OCI-LY7 (cell line): ENCODE measurements at regions not wholly inside any gene's neighbourhood (a gene's known extent, or its start where the extent isn't known, plus 50 kb on each side); places are given as distances from the start of the nearest gene placed in this dataset.

Experiments used
- BruUV-seq: library from RNA; stranded (reverse); fragments of 400-500 nt; replicated peaks from 2 replicates; lab custom pipeline; 2021; lab: Mats Ljungman, UMichigan
- CTCF ChIA-PET: fragments of 300-600 bp; sonication (Branson Sonifier 250); formaldehyde crosslinking; loops from one replicate; lab custom pipeline; 2022; ENCODE audit warnings: antibody characterized with exemption; ENCODE audit not compliant: unreplicated experiment; lab: Charles Lee
- POLR2A ChIA-PET: fragments of 300-600 bp; sonication (Branson Sonifier 250); formaldehyde crosslinking; loops from one replicate; lab custom pipeline; 2022; ENCODE audit warnings: antibody characterized with exemption; lab: Charles Lee
- DNase-seq: peaks from one replicate; pipeline ENCODE4 v3.0.0-alpha.2; 2015; ENCODE audit warnings: low spot score
- H2AFZ ChIP-seq: fragments of 200-600 bp; sonication (generic), shearing (Covaris generic); 2 replicates; pipeline ENCODE4 v1.6.1; 2014; ENCODE audit warnings: mild to moderate bottlenecking, antibody characterized with exemption, low read length, moderate library complexity
- H3K27ac ChIP-seq: fragments of 200-600 bp; sonication (generic); 2 replicates; pipeline ENCODE4 v1.5.1; 2014; ENCODE audit warnings: mixed run types, low read depth, mild to moderate bottlenecking, moderate library complexity, low read length, inconsistent platforms; ENCODE audit not compliant: poor library complexity, severe bottlenecking
- H3K36me3 ChIP-seq: fragments of 200-600 bp; sonication (generic); 2 replicates; pipeline ENCODE4 v1.6.1; 2014; ENCODE audit warnings: mild to moderate bottlenecking, antibody characterized with exemption, low read length, moderate library complexity, mixed read lengths; ENCODE audit not compliant: insufficient read depth
- H3K4me1 ChIP-seq: fragments of 200-600 bp; sonication (generic); 2 replicates; pipeline ENCODE4 v1.5.1; 2014; ENCODE audit warnings: mild to moderate bottlenecking, low read length; ENCODE audit not compliant: insufficient read depth, poor library complexity, severe bottlenecking
- H3K4me2 ChIP-seq: fragments of 200-600 bp; sonication (generic); 2 replicates; pipeline ENCODE4 v1.6.1; 2014; ENCODE audit warnings: mild to moderate bottlenecking, low read length
- H3K4me3 ChIP-seq: fragments of 200-600 bp; sonication (generic); 2 replicates; pipeline ENCODE4 v1.5.1; 2014; ENCODE audit warnings: mild to moderate bottlenecking, low read depth, low read length; ENCODE audit not compliant: poor library complexity, severe bottlenecking
- H3K79me2 ChIP-seq: fragments of 200-600 bp; sonication (generic); 2 replicates; pipeline ENCODE4 v1.6.1; 2016; ENCODE audit warnings: low read depth, mild to moderate bottlenecking, low read length, moderate library complexity, mixed read lengths; ENCODE audit not compliant: insufficient read depth
- H3K9me2 ChIP-seq: fragments of 200-600 bp; sonication (generic); 2 replicates; pipeline ENCODE4 v1.6.1; 2016; ENCODE audit warnings: mild to moderate bottlenecking, low read length, mixed read lengths; ENCODE audit not compliant: insufficient read depth
- H3K9me3 ChIP-seq: fragments of 200-600 bp; sonication (generic); 2 replicates; pipeline ENCODE4 v1.6.1; 2014; ENCODE audit warnings: mild to moderate bottlenecking, mixed run types, low read length, mixed read lengths
- H4K20me1 ChIP-seq: fragments of 200-600 bp; sonication (generic); 2 replicates; pipeline ENCODE4 v1.6.1; 2014; ENCODE audit warnings: mild to moderate bottlenecking, antibody characterized with exemption, low read length, moderate library complexity, mixed read lengths; ENCODE audit not compliant: insufficient read depth
- EZH2phosphoT487 ChIP-seq: fragments of 200-600 bp; sonication (generic); IDR thresholded peaks from 2 replicates; pipeline ENCODE4 v1.6.1; 2018; ENCODE audit warnings: low read depth, borderline replicate concordance, mild to moderate bottlenecking, mixed run types, antibody characterized with exemption, low read length, moderate library complexity, mixed read lengths
- intact Hi-C: fragments of 100-400 bp; cut with micrococcal nuclease; formaldehyde crosslinking; loops from one replicate; pipeline ENCODE4 v1.10.0; 2022; ENCODE audit not compliant: unreplicated experiment
- TF ChIP-seq, protein P1 (sequence below): fragments of 200-600 bp; sonication (generic); conservative IDR thresholded peaks from 2 replicates; pipeline ENCODE4 v1.5.1; 2014; ENCODE audit warnings: mild to moderate bottlenecking, antibody characterized with exemption, low read length, moderate library complexity, mixed read lengths

DNA sequence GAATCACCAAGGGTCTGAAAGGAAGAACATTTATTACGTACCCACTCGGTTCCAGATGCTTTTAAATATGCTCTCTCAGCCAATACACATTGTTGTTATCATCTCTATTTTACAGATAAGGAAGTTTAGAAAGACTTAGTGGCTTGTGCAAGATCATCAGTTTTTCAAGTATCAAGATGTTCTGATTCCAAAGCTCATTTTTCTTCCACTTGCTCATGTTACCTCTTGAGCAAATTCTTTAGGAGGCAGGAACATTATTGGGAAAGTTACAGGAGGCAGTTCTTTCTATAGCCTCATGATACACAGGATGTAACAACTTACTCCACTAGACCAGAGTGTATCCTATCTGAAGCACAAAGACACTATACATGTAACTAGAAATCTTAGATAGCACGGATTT is 65.0 kb upstream of the MMADHC start:
- H3K4me2 ChIP-seq, result no peak overlapping the region
- ChIA-PET CTCF (no interaction called here), POLR2A (no interaction called here)
- H3K4me1 ChIP-seq, result no peaks in the 10 kb centered on the region
- H3K4me3 ChIP-seq, result no peak overlapping the region
- no peaks in the 10 kb centered on the region for H3K79me2 ChIP-seq
- H2AFZ ChIP-seq, result no peak overlapping the region
- no peak overlapping the region for H3K27ac ChIP-seq
- TF ChIP-seq, protein P1, sequence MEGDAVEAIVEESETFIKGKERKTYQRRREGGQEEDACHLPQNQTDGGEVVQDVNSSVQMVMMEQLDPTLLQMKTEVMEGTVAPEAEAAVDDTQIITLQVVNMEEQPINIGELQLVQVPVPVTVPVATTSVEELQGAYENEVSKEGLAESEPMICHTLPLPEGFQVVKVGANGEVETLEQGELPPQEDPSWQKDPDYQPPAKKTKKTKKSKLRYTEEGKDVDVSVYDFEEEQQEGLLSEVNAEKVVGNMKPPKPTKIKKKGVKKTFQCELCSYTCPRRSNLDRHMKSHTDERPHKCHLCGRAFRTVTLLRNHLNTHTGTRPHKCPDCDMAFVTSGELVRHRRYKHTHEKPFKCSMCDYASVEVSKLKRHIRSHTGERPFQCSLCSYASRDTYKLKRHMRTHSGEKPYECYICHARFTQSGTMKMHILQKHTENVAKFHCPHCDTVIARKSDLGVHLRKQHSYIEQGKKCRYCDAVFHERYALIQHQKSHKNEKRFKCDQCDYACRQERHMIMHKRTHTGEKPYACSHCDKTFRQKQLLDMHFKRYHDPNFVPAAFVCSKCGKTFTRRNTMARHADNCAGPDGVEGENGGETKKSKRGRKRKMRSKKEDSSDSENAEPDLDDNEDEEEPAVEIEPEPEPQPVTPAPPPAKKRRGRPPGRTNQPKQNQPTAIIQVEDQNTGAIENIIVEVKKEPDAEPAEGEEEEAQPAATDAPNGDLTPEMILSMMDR, result no peak
- TF ChIP-seq EZH2phosphoT487, result no peak
- no peak for DNase-seq
- intact Hi-C loops, result no loop called here
- H3K9me3 ChIP-seq, result no peaks in the 10 kb centered on the region
- no peaks in the 10 kb centered on the region for H3K36me3 ChIP-seq
- no peaks in the 10 kb centered on the region for H4K20me1 ChIP-seq
- H3K9me2 ChIP-seq, result no peaks in the 10 kb centered on the region
- BruUV-seq, result no TSS peak

DNA sequence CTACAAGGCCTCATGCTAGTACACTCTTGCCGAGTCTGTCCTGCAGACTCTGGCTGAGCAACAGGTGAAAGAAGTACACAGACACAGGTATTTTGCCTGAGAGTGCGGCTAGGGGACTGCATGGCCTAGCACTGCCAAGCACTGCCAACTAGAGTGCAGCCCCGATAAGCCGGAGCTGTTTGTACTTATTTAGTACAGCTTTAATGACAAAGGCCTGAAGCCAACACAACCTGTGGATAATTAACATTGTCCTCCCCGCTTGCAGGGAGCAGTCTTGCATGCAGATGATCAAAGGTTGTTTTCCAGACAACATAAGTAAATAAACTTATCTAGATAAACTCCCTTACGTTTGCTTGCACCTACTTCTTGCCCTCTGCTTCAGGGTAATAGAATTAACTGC is 63.7 kb upstream of the MMADHC start:
- no peaks in the 10 kb centered on the region for H4K20me1 ChIP-seq
- H2AFZ ChIP-seq, result no peak overlapping the region
- no peaks in the 10 kb centered on the region for H3K36me3 ChIP-seq
- no peak for TF ChIP-seq EZH2phosphoT487
- TF ChIP-seq, protein P1, result no peak
- no peaks in the 10 kb centered on the region for H3K79me2 ChIP-seq
- no peaks in the 10 kb centered on the region for H3K9me2 ChIP-seq
- no peak overlapping the region for H3K27ac ChIP-seq
- no peaks in the 10 kb centered on the region for H3K4me1 ChIP-seq
- BruUV-seq, result no TSS peak
- no peak overlapping the region for H3K4me2 ChIP-seq
- no peaks in the 10 kb centered on the region for H3K9me3 ChIP-seq
- H3K4me3 ChIP-seq, result no peak overlapping the region
- intact Hi-C loops, result no loop called here
- ChIA-PET POLR2A (no interaction called here), CTCF (no interaction called here)
- DNase-seq, result no peak

DNA sequence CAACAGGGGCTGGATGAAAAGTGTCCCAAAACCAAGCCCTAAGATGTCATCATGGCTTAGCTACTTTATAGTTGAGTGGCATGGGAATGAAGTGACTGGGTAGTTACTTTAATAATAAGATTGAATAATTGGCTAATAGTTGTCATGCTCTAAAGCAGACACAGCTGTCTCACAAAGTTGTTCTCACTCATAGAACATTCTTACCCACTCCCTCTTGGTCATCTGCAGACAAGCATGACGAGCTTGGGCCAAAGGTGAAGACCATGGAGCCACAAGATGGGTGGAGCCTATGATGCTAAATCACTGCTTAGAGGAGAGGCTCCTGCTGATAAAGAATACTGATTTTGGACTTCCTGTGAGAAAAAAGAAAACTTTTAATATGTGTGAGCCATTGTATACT is 62.4 kb upstream of the MMADHC start:
- TF ChIP-seq EZH2phosphoT487, result no peak
- TF ChIP-seq, protein P1, result no peak
- CTCF ChIA-PET, result no interaction called here
- no peak for DNase-seq
- no peaks in the 10 kb centered on the region for H3K9me3 ChIP-seq
- no peaks in the 10 kb centered on the region for H3K36me3 ChIP-seq
- POLR2A ChIA-PET, result interaction anchor here (0.7 kb wide), 1 partner anchor 35 kb away, joined by 3 read pairs; no protein-coding TSS in a partner anchor
- H3K27ac ChIP-seq, result no peak overlapping the region
- no peak overlapping the region for H3K4me2 ChIP-seq
- H3K9me2 ChIP-seq, result no peaks in the 10 kb centered on the region
- no peak overlapping the region for H3K4me3 ChIP-seq
- no peaks in the 10 kb centered on the region for H3K4me1 ChIP-seq
- H2AFZ ChIP-seq, result no peak overlapping the region
- H3K79me2 ChIP-seq, result no peaks in the 10 kb centered on the region
- BruUV-seq, result no TSS peak
- intact Hi-C loops, result no loop called here
- no peaks in the 10 kb centered on the region for H4K20me1 ChIP-seq
